DND-41 (cell line): ENCODE measurements at regions not wholly inside any gene's neighbourhood (a gene's known extent, or its start where the extent isn't known, plus 50 kb on each side); places are given as distances from the start of the nearest gene placed in this dataset.

Source experiments
- CTCF ChIP-seq: IDR thresholded peaks from 2 replicates; pipeline ENCODE4 v1.5.1; 2012; ENCODE audit warnings: borderline replicate concordance, low read length, moderate library complexity, mild to moderate bottlenecking; ENCODE audit not compliant: poor library complexity, severe bottlenecking; ENCODE audit errors: extremely low read depth
- EZH2 ChIP-seq: IDR thresholded peaks from 3 replicates; pipeline ENCODE4 v1.6.1; 2012; ENCODE audit warnings: borderline replicate concordance, low read depth, mild to moderate bottlenecking, moderate library complexity, low read length, inconsistent platforms; ENCODE audit not compliant: severe bottlenecking

DNA sequence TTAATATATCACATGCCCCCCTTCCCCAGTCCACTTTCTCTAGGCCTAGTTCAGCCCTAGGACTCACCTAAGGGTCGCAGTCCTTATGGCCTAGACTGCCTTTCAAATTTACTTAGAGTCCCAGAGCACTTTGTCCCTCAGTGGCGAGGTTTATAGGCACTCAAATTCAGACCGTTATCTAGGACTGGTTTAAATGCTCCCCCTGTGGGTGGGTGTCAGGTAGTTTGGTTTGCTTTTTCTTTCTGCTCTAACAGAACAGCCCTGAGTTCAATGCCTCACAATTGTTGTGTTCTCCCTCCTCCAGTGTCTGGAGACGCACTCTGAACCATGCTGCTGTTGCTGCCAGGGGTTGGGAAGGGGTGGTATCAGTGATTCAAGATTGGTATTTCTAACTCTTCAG is 317.1 kb downstream of the MAT2B start:
- no peak for TF ChIP-seq CTCF
- TF ChIP-seq EZH2, result no peak
